Endothelial cell of umbilical vein (primary cell): ENCODE measurements at regions not wholly inside any gene's neighbourhood (a gene's known extent, or its start where the extent isn't known, plus 50 kb on each side); places are given as distances from the start of the nearest gene placed in this dataset.

Experiments used
- POLR2A ChIP-seq: IDR thresholded peaks from 2 replicates; pipeline ENCODE4 v1.6.1; 2012; ENCODE audit warnings: low read depth, mild to moderate bottlenecking, control low read depth, low read length
- TF ChIP-seq, protein P1 (sequence below), 2 donors: IDR thresholded peaks; 1 replicate in 1 of 2; 2 replicates in 1 of 2; pipeline ENCODE4 v1.5.1; 2011; ENCODE audit warnings: low read length in 2 of 2, mild to moderate bottlenecking in 2 of 2, moderate library complexity in 2 of 2, control low read depth in 1 of 2, inconsistent platforms in 1 of 2, low read depth in 1 of 2; ENCODE audit not compliant: insufficient read depth in 1 of 2; ENCODE audit errors: extremely low read depth in 1 of 2

DNA sequence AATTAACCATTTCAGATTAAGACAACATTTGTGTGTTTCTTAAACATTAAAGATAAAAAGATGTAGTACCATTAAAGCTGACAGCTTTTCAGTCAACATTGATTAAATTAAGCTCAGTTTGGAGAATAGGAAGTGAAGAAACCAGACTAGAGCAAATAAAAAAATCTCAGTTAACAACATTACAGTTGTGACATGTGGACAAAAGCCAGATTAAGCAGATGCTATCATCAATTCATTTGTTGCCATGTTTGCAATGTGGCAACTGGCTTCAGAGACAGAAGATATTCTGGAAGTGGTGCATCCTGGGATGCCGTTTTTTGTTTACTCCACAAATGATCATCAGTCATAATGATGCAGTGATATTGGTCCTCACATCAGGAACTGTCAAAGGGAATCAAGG lies 70.3 kb upstream of the CNTLN start:
- TF ChIP-seq POLR2A = no peak
- TF ChIP-seq, protein P1, sequence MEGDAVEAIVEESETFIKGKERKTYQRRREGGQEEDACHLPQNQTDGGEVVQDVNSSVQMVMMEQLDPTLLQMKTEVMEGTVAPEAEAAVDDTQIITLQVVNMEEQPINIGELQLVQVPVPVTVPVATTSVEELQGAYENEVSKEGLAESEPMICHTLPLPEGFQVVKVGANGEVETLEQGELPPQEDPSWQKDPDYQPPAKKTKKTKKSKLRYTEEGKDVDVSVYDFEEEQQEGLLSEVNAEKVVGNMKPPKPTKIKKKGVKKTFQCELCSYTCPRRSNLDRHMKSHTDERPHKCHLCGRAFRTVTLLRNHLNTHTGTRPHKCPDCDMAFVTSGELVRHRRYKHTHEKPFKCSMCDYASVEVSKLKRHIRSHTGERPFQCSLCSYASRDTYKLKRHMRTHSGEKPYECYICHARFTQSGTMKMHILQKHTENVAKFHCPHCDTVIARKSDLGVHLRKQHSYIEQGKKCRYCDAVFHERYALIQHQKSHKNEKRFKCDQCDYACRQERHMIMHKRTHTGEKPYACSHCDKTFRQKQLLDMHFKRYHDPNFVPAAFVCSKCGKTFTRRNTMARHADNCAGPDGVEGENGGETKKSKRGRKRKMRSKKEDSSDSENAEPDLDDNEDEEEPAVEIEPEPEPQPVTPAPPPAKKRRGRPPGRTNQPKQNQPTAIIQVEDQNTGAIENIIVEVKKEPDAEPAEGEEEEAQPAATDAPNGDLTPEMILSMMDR (IDR thresholded peaks at IDR 0.05; ENCODE audit: extremely low read depth in 1 of 2, insufficient read depth in 1 of 2, low read depth in 1 of 2, low read length in 2 of 2) = no peak
